ENCODE measurements at regions not wholly inside any gene's neighbourhood (a gene's known extent, or its start where the extent isn't known, plus 50 kb on each side); places are given as distances from the start of the nearest gene placed in this dataset.
A peak's percentile ranks its signal among the peaks of the same experiment; 100 is the strongest.
"Not testable (repeated sequence)": the region's sequence is repeated elsewhere in the genome, so short reads cannot be mapped to it uniquely, and the experiment has no call there.

DNA sequence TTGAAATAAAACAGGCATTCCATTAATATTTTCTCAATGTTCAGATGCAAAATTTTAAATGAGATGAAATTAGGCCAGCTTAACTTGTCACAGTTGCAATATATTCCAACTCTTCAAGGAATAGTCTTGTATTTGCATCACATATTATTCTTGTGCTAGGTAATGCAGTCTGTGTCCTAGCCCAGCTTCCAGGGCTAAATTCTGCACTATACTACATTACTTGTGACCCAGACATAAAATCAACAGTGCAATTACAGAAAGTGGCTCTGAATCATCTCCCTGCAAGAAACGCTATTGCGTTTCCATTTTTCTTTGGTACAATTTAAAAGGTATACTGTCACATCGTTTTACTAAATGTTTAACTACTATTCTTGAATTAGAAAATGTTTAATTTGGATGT is 399.2 kb downstream of the TENT5A start:
- no peak for DNase-seq
- 92 to 95% methylated on average over 3 of the region's 3 CpGs for WGBS, 2 experiments (ENCODE audit: low coverage in 1 of 2, low lambda C conversion rate in 2 of 2, missing lambda C conversion rate in 2 of 2)
- in situ Hi-C loops (cut with MboI), result no loop called here
- H3K4me2 ChIP-seq (ENCODE audit: unreplicated experiment), result no peak overlapping the region
- no peaks in the 10 kb centered on the region for H3F3A ChIP-seq (ENCODE audit: insufficient read depth)
- no peaks in the 10 kb centered on the region for H3K79me2 ChIP-seq (ENCODE audit: insufficient read depth)
- H3K9me2 ChIP-seq (ENCODE audit: insufficient read depth), result no peaks in the 10 kb centered on the region
- H4K20me1 ChIP-seq (ENCODE audit: insufficient read depth), result no peaks in the 10 kb centered on the region
- TF ChIP-seq EZH2 (IDR thresholded peaks at IDR 0.05; ENCODE audit: insufficient read depth, poor library complexity, severe bottlenecking), result no peak
- TF ChIP-seq EZH2phosphoT487 (IDR thresholded peaks at IDR 0.05; ENCODE audit: insufficient read depth, low read depth), result no peak
- no peaks in the 10 kb centered on the region for H3K36me3 ChIP-seq (ENCODE audit: low read depth)
- no peak overlapping the region for H3K9ac ChIP-seq
- H3K9me3 ChIP-seq (ENCODE audit: low read depth), result no peaks in the 10 kb centered on the region
- no peaks in the 10 kb centered on the region for H3K27me3 ChIP-seq (replicated peaks; ENCODE audit: insufficient read depth)
- H3K27ac ChIP-seq, result no peak overlapping the region
- no peaks in the 10 kb centered on the region for H3K4me1 ChIP-seq (ENCODE audit: insufficient read depth)
- H2AFZ ChIP-seq, result no peak overlapping the region
- H3K4me3 ChIP-seq, result no peak overlapping the region

DNA sequence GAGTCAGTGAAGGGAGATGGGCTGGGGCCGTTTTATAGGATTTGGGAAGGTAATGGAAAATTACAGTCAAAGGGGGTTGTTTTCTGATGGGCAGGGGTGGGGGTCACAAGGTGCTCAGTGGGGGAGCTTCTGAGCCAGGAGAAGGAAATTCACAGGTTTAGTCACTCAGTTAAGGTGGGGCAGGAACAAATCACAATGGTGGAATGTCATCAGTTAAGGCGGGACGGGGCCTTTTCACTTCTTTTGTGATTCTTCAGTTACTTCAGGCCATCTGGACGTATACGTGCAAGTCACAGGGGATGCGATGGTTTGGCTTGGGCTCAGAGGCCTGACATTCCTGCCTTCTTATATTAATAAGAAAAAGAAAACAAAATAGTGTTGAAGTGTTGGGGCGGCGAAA is 408.5 kb downstream of the TENT5A start:
- H2AFZ ChIP-seq; H3K9me2 ChIP-seq (ENCODE audit: insufficient read depth); H3K4me1 ChIP-seq (ENCODE audit: insufficient read depth); in situ Hi-C loops (cut with MboI); H3K27me3 ChIP-seq (replicated peaks; ENCODE audit: insufficient read depth); H3K9me3 ChIP-seq (ENCODE audit: low read depth); H3K9ac ChIP-seq; H3F3A ChIP-seq (ENCODE audit: insufficient read depth); H3K79me2 ChIP-seq (ENCODE audit: insufficient read depth); H4K20me1 ChIP-seq (ENCODE audit: insufficient read depth); H3K36me3 ChIP-seq (ENCODE audit: low read depth); H3K4me2 ChIP-seq (ENCODE audit: unreplicated experiment); H3K4me3 ChIP-seq; DNase-seq; H3K27ac ChIP-seq: not testable (repeated sequence)
- whole genome bisulfite sequencing, 2 experiments (ENCODE audit: low coverage in 1 of 2, low lambda C conversion rate in 2 of 2, missing lambda C conversion rate in 2 of 2), result 94% methylated on average over 8 of the region's 8 CpGs

DNA sequence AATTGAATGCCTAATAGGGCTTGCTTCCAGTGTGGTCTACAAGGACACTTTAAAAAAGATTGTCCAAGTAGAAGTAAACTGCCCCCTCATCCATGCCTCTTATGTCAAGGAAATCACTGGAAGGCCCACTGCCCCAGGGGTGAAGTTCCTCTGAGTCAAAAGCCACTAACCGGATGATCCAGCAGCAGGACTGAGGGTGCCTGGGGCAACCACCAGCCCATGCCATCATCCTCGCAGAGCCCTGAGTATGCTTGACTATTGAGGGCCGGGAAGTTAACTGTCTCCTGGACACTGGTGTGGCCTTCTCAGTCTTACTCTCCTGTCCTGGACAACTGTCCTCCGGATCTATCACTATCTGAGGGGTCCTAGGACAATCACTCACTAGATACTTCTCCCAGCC is 411.5 kb downstream of the TENT5A start:
- Histone ChIP-seq H3K79me2 (ENCODE audit: insufficient read depth) (no peaks in the 10 kb centered on the region), H3K27me3 (replicated peaks; ENCODE audit: insufficient read depth) (no peaks in the 10 kb centered on the region), H3K9me2 (ENCODE audit: insufficient read depth) (no peaks in the 10 kb centered on the region), H3K4me2 (ENCODE audit: unreplicated experiment) (no peak overlapping the region), H3K4me1 (ENCODE audit: insufficient read depth) (no peaks in the 10 kb centered on the region), H2AFZ (no peak overlapping the region), H3K9ac (no peak overlapping the region), H3K9me3 (ENCODE audit: low read depth) (no peaks in the 10 kb centered on the region), H3K4me3 (no peak overlapping the region), H4K20me1 (ENCODE audit: insufficient read depth) (no peaks in the 10 kb centered on the region), H3K27ac (no peak overlapping the region), H3F3A (ENCODE audit: insufficient read depth) (no peaks in the 10 kb centered on the region), H3K36me3 (ENCODE audit: low read depth) (no peaks in the 10 kb centered on the region)
- no peak for DNase-seq
- TF ChIP-seq EZH2 (IDR thresholded peaks at IDR 0.05; ENCODE audit: insufficient read depth, poor library complexity, severe bottlenecking) (no peak), EZH2phosphoT487 (IDR thresholded peaks at IDR 0.05; ENCODE audit: insufficient read depth, low read depth) (no peak)
- WGBS, 2 experiments (ENCODE audit: low coverage in 1 of 2, low lambda C conversion rate in 2 of 2, missing lambda C conversion rate in 2 of 2), result 85 to 87% methylated on average over 4 of the region's 4 CpGs
- in situ Hi-C loops (cut with MboI), result no loop called here

DNA sequence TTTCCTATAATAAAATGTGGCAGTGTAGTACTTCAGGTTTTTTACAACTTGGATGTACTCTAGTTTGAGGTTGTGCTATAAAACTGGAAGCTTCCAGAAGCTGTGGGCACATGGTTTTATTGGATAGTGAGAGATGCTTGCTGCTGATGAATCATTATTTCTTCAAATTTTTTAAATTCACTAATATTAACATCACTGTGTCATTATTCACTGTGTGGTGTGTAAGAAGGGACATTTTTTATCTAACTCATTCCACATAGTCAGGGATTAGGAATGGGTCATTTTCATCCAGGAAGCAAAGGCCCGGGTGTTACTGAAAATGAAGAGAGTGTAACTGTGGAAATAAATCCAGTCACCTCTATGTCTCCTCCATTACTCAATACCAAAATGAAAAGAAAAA is 421.0 kb downstream of the TENT5A start:
- no peaks in the 10 kb centered on the region for H3K9me2 ChIP-seq (ENCODE audit: insufficient read depth)

DNA sequence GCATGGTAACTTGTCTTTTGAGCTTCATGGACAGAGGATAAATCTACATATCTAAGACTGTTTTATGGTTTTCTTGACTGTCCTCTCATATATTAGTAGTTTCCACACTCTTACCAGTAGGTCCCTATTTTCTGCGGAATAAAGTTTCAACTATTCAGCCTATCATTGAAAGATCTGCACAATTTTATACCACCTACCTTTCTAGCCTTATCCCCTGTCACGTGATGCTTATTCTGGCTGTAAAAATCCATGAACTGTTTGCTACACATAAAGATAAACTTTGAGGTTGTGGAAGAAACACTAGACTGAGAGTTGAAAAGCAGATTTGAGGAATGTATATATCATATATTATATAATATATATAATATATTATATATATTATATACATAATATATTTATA is 423.8 kb downstream of the TENT5A start:
- Histone ChIP-seq H3K4me1 (ENCODE audit: insufficient read depth) (peaks cover 36% of the 10 kb centered on the region), H3K4me3 (no peak overlapping the region), H2AFZ (no peak overlapping the region), H3K27me3 (replicated peaks; ENCODE audit: insufficient read depth) (no peaks in the 10 kb centered on the region), H3F3A (ENCODE audit: insufficient read depth) (peaks cover 23% of the 10 kb centered on the region), H3K79me2 (ENCODE audit: insufficient read depth) (no peaks in the 10 kb centered on the region), H3K36me3 (ENCODE audit: low read depth) (no peaks in the 10 kb centered on the region), H3K27ac (no peak overlapping the region), H3K9ac (no peak overlapping the region), H3K4me2 (ENCODE audit: unreplicated experiment) (no peak overlapping the region), H3K9me3 (ENCODE audit: low read depth) (no peaks in the 10 kb centered on the region), H3K9me2 (ENCODE audit: insufficient read depth) (no peaks in the 10 kb centered on the region), H4K20me1 (ENCODE audit: insufficient read depth) (no peaks in the 10 kb centered on the region)
- no peak for DNase-seq
- TF ChIP-seq EZH2phosphoT487 (IDR thresholded peaks at IDR 0.05; ENCODE audit: insufficient read depth, low read depth) (no peak), EZH2 (IDR thresholded peaks at IDR 0.05; ENCODE audit: insufficient read depth, poor library complexity, severe bottlenecking) (no peak)
- in situ Hi-C loops (cut with MboI), result no loop called here
- 93 to 97% methylated on average over 2 of the region's 2 CpGs for WGBS, 2 experiments (ENCODE audit: low coverage in 1 of 2, low lambda C conversion rate in 2 of 2, missing lambda C conversion rate in 2 of 2)

More for the DNA sequence above, 421.0 kb downstream of the TENT5A start:
- H4K20me1 ChIP-seq (ENCODE audit: insufficient read depth), result no peaks in the 10 kb centered on the region
- no peaks in the 10 kb centered on the region for H3K79me2 ChIP-seq (ENCODE audit: insufficient read depth)
- H3K4me3 ChIP-seq, result no peak overlapping the region
- peaks cover 36% of the 10 kb centered on the region for H3K4me1 ChIP-seq (ENCODE audit: insufficient read depth)
- no peak overlapping the region for H3K9ac ChIP-seq
- in situ Hi-C loops (cut with MboI), result no loop called here
- peak overlapping the region; percentile 51 for H3K27ac ChIP-seq
- no peaks in the 10 kb centered on the region for H3K27me3 ChIP-seq (replicated peaks; ENCODE audit: insufficient read depth)
- peak; percentile 65; the same call in 1 of the 2 replicates for TF ChIP-seq EZH2phosphoT487 (IDR thresholded peaks at IDR 0.05; ENCODE audit: insufficient read depth, low read depth)
- TF ChIP-seq EZH2 (IDR thresholded peaks at IDR 0.05; ENCODE audit: insufficient read depth, poor library complexity, severe bottlenecking), result no peak
- DNase-seq, result peak; percentile 89
- H2AFZ ChIP-seq, result 0 out of 2 replicates have a peak overlapping the region, but pooled peaks have one; percentile 10
- peak overlapping the region; percentile 38 for H3K4me2 ChIP-seq (ENCODE audit: unreplicated experiment)
- no peaks in the 10 kb centered on the region for H3K9me3 ChIP-seq (ENCODE audit: low read depth)
- 0% methylated on average over 1 of the region's 1 CpG for WGBS, 2 experiments (ENCODE audit: low coverage in 1 of 2, low lambda C conversion rate in 2 of 2, missing lambda C conversion rate in 2 of 2)
- peaks cover 23% of the 10 kb centered on the region for H3F3A ChIP-seq (ENCODE audit: insufficient read depth)
- no peaks in the 10 kb centered on the region for H3K36me3 ChIP-seq (ENCODE audit: low read depth)

Data from GM23248 (cell line).